Panc1 (cell line): ENCODE measurements at regions not wholly inside any gene's neighbourhood (a gene's known extent, or its start where the extent isn't known, plus 50 kb on each side); places are given as distances from the start of the nearest gene placed in this dataset.
A peak's percentile ranks its signal among the peaks of the same experiment; 100 is the strongest.

ENCODE experiments used
- ATAC-seq: fragments of 200-7000 bp; cut with Tn5 transposase; 2 replicates; pipeline ENCODE4 v1.9.1; 2020; ENCODE audit warnings: mild to moderate bottlenecking, moderate library complexity
- BruUV-seq: library from RNA; stranded (reverse); fragments of 400-500 nt; replicated peaks from 2 replicates; lab custom pipeline; 2021; lab: Mats Ljungman, UMichigan
- CTCF ChIA-PET: fragments of 300-600 bp; sonication (Branson Sonifier 250); formaldehyde crosslinking; loops from one replicate; lab custom pipeline; 2022; ENCODE audit warnings: antibody characterized with exemption; lab: Charles Lee
- POLR2A ChIA-PET: fragments of 300-600 bp; sonication (Branson Sonifier 250); formaldehyde crosslinking; loops from one replicate; lab custom pipeline; 2022; ENCODE audit warnings: antibody characterized with exemption; lab: Charles Lee
- DNase-seq: peaks from one replicate; pipeline ENCODE4 v3.0.0-alpha.2; 2010; ENCODE audit warnings: low read depth, low spot score
- H3K27ac ChIP-seq: 2 replicates; pipeline ENCODE4 v1.5.1; 2011; ENCODE audit warnings: mild to moderate bottlenecking, low read length, inconsistent platforms
- H3K27me3 ChIP-seq: fragments of 200-500 bp; sonication (Bioruptor generic); 2 replicates; pipeline ENCODE4 v1.6.0; 2014; ENCODE audit warnings: low read length, inconsistent platforms; ENCODE audit not compliant: control insufficient read depth, insufficient read depth
- H3K36me3 ChIP-seq: fragments of 200-500 bp; sonication (Bioruptor generic); 2 replicates; pipeline ENCODE4 v1.5.1; 2014; ENCODE audit warnings: inconsistent platforms, mild to moderate bottlenecking, low read length, moderate library complexity; ENCODE audit not compliant: control insufficient read depth, insufficient read depth
- H3K4me1 ChIP-seq: 2 replicates; pipeline ENCODE4 v1.5.1; 2011; ENCODE audit warnings: inconsistent platforms, mild to moderate bottlenecking, low read length, moderate library complexity; ENCODE audit not compliant: control insufficient read depth, insufficient read depth
- H3K4me3 ChIP-seq, 2 experiments: 2 replicates each; pipeline ENCODE4 v1.5.1; 2011 to 2012; ENCODE audit warnings: low read depth in 2 of 2, low read length in 2 of 2, mild to moderate bottlenecking in 2 of 2, inconsistent platforms in 1 of 2, moderate library complexity in 1 of 2
- H3K9me3 ChIP-seq: fragments of 200-500 bp; sonication (Bioruptor generic); 2 replicates; pipeline ENCODE4 v1.5.1; 2014; ENCODE audit warnings: low read depth, mild to moderate bottlenecking, inconsistent platforms, low read length, moderate library complexity; ENCODE audit not compliant: control insufficient read depth, insufficient read depth
- CTCF ChIP-seq: fragments of 450-650 bp; IDR thresholded peaks from 2 replicates; pipeline ENCODE4 v1.5.1; 2017; ENCODE audit warnings: mild to moderate bottlenecking
- POLR2AphosphoS5 ChIP-seq: IDR thresholded peaks from 2 replicates; pipeline ENCODE4 v1.6.1; 2012; ENCODE audit warnings: mild to moderate bottlenecking, low read depth, low read length, moderate library complexity
- REST ChIP-seq, 2 experiments: IDR thresholded peaks; 2 replicates each; pipeline ENCODE4 v1.6.1; 2011 to 2012; ENCODE audit warnings: low read depth in 2 of 2, control low read depth in 1 of 2, low read length in 1 of 2, mild to moderate bottlenecking in 1 of 2, moderate library complexity in 1 of 2; ENCODE audit not compliant: insufficient read depth in 1 of 2
- SIN3A ChIP-seq: IDR thresholded peaks from 2 replicates; pipeline ENCODE4 v1.6.1; 2012; ENCODE audit warnings: low read depth, mild to moderate bottlenecking, low read length, moderate library complexity, borderline replicate concordance; ENCODE audit not compliant: insufficient read depth
- TCF7L2 ChIP-seq: IDR thresholded peaks from 2 replicates; pipeline ENCODE4 v1.6.1; 2011; ENCODE audit warnings: mild to moderate bottlenecking, low read depth, low read length, inconsistent platforms
- in situ Hi-C: cut with HindIII; loops from 2 replicates; pipeline ENCODE4 v1.10.0; 2016; ENCODE audit warnings: low sequenced_read_pairs, low pct_unique_long_range_greater_than_20kb
- intact Hi-C: fragments of 100-400 bp; cut with micrococcal nuclease; formaldehyde crosslinking; loops from one replicate; pipeline ENCODE4 v1.10.0; 2022; ENCODE audit not compliant: unreplicated experiment

GRCh38 chr13:71325556-71325955 lies 541.4 kb downstream of the DACH1 start:
- no peak overlapping the region for H3K4me3 ChIP-seq
- no peak for DNase-seq
- no peak overlapping the region for H3K27ac ChIP-seq
- no peaks in the 10 kb centered on the region for H3K27me3 ChIP-seq
- POLR2A ChIA-PET, result no interaction called here
- no TSS peak for BruUV-seq
- ATAC-seq, result no peak
- in situ Hi-C loops, result no loop called here
- H3K4me1 ChIP-seq, result no peaks in the 10 kb centered on the region
- no peaks in the 10 kb centered on the region for H3K9me3 ChIP-seq
- intact Hi-C loops, result no loop called here
- TF ChIP-seq TCF7L2, result no peak
- TF ChIP-seq REST (IDR thresholded peaks at IDR 0.05; ENCODE audit: insufficient read depth in 1 of 2, low read depth in 2 of 2, low read length in 1 of 2), result no peak
- no peak for TF ChIP-seq CTCF
- no peak for TF ChIP-seq POLR2AphosphoS5
- CTCF ChIA-PET, result no interaction called here
- H3K36me3 ChIP-seq, result no peaks in the 10 kb centered on the region

GRCh38 chr13:71323266-71323665 lies 543.7 kb downstream of the DACH1 start:
- no peaks in the 10 kb centered on the region for H3K27me3 ChIP-seq
- no peak for DNase-seq
- H3K36me3 ChIP-seq, result no peaks in the 10 kb centered on the region
- no peaks in the 10 kb centered on the region for H3K9me3 ChIP-seq
- ChIA-PET POLR2A (no interaction called here), CTCF (no interaction called here)
- TF ChIP-seq SIN3A (no peak), TCF7L2 (no peak), POLR2AphosphoS5 (no peak)
- no TSS peak for BruUV-seq
- no peak overlapping the region for H3K27ac ChIP-seq
- intact Hi-C loops, result no loop called here
- H3K4me3 ChIP-seq, result no peak overlapping the region
- no peak for ATAC-seq
- H3K4me1 ChIP-seq, result no peaks in the 10 kb centered on the region
- in situ Hi-C loops, result no loop called here

GRCh38 chr13:71320452-71320851 lies 546.6 kb downstream of the DACH1 start:
- intact Hi-C loops, result no loop called here
- no peaks in the 10 kb centered on the region for H3K4me1 ChIP-seq
- no TSS peak for BruUV-seq
- DNase-seq, result no peak
- no peaks in the 10 kb centered on the region for H3K36me3 ChIP-seq
- CTCF ChIA-PET, result no interaction called here
- in situ Hi-C loops, result no loop called here
- no peaks in the 10 kb centered on the region for H3K27me3 ChIP-seq
- no peak for ATAC-seq
- H3K4me3 ChIP-seq, result no peak overlapping the region
- TF ChIP-seq TCF7L2, result no peak
- no peak for TF ChIP-seq SIN3A
- TF ChIP-seq CTCF, result peak; percentile 45
- POLR2A ChIA-PET, result no interaction called here
- no peaks in the 10 kb centered on the region for H3K9me3 ChIP-seq
- H3K27ac ChIP-seq, result no peak overlapping the region
